ENCODE measurements at regions not wholly inside any gene's neighbourhood (a gene's known extent, or its start where the extent isn't known, plus 50 kb on each side); places are given as distances from the start of the nearest gene placed in this dataset.

GRCh38 chr1:38347446-38348175 lies 301.0 kb upstream of the POU3F1 start:
- H3K79me1 ChIP-seq (replicated peaks; ENCODE audit: low read length, poor library complexity, severe bottlenecking) = no peaks in the 10 kb centered on the region
- no peak overlapping the region for H2AK5ac ChIP-seq (ENCODE audit: low read length, severe bottlenecking)
- no peak overlapping the region for H3K4me2 ChIP-seq (ENCODE audit: low read length, poor library complexity, severe bottlenecking)
- no peak overlapping the region for H2BK5ac ChIP-seq (ENCODE audit: low read depth, low read length, poor library complexity, severe bottlenecking)
- H2BK15ac ChIP-seq (ENCODE audit: low read depth, poor library complexity, severe bottlenecking) = no peak overlapping the region
- H3K23ac ChIP-seq (ENCODE audit: low read length in 2 of 2) = no peak overlapping the region
- H3K36me3 ChIP-seq (ENCODE audit: control insufficient read depth in 1 of 2, insufficient read depth in 2 of 2, low read depth in 1 of 2, low read length in 2 of 2) = no peaks in the 10 kb centered on the region
- no peak overlapping the region for H3K18ac ChIP-seq (ENCODE audit: low read depth in 1 of 2, low read length in 2 of 2)
- no peak overlapping the region for H4K91ac ChIP-seq (ENCODE audit: low read length)
- H3K27ac ChIP-seq (ENCODE audit: low read length, poor library complexity, severe bottlenecking) = no peak overlapping the region
- DNase-seq = no peak
- H3K14ac ChIP-seq (ENCODE audit: low read length in 2 of 2) = no peak overlapping the region
- no peak overlapping the region for H2BK12ac ChIP-seq (ENCODE audit: low read length in 2 of 2)
- WGBS = 53% methylated on average over 3 of the region's 3 CpGs
- H3K9me3 ChIP-seq (ENCODE audit: control insufficient read depth, low read length) = peaks cover 18% of the 10 kb centered on the region
- no peak overlapping the region for H4K8ac ChIP-seq (ENCODE audit: low read length)
- no peak overlapping the region for H2AFZ ChIP-seq (ENCODE audit: low read depth, low read length)
- no peak overlapping the region for H3K9ac ChIP-seq (ENCODE audit: low read length)
- H3K4me1 ChIP-seq (ENCODE audit: control insufficient read depth, insufficient read depth, low read depth, low read length) = no peaks in the 10 kb centered on the region
- no peaks in the 10 kb centered on the region for H3K27me3 ChIP-seq (ENCODE audit: control insufficient read depth in 1 of 2, insufficient read depth in 1 of 2, low read length in 2 of 2)
- no peak overlapping the region for H3K4me3 ChIP-seq (ENCODE audit: insufficient read depth in 1 of 2, low read depth in 1 of 2, low read length in 2 of 2)
- no peak overlapping the region for H2BK120ac ChIP-seq (ENCODE audit: low read depth, low read length)
- no peak overlapping the region for H3K4ac ChIP-seq (ENCODE audit: low read depth in 1 of 2, low read length in 2 of 2)

GRCh38 chr1:38344716-38345115 lies 298.1 kb upstream of the POU3F1 start:
- Histone ChIP-seq H2BK12ac (ENCODE audit: low read length in 2 of 2) (no peak overlapping the region), H2BK5ac (ENCODE audit: low read depth, low read length, poor library complexity, severe bottlenecking) (no peak overlapping the region), H3K4me1 (ENCODE audit: control insufficient read depth, insufficient read depth, low read depth, low read length) (no peaks in the 10 kb centered on the region), H4K8ac (ENCODE audit: low read length) (no peak overlapping the region), H3K79me1 (replicated peaks; ENCODE audit: low read length, poor library complexity, severe bottlenecking) (no peaks in the 10 kb centered on the region), H2BK120ac (ENCODE audit: low read depth, low read length) (no peak overlapping the region), H2AK5ac (ENCODE audit: low read length, severe bottlenecking) (no peak overlapping the region), H3K23ac (ENCODE audit: low read length in 2 of 2) (no peak overlapping the region), H2BK15ac (ENCODE audit: low read depth, poor library complexity, severe bottlenecking) (no peak overlapping the region), H3K4me2 (ENCODE audit: low read length, poor library complexity, severe bottlenecking) (no peak overlapping the region), H3K14ac (ENCODE audit: low read length in 2 of 2) (no peak overlapping the region), H3K4ac (ENCODE audit: low read depth in 1 of 2, low read length in 2 of 2) (no peak overlapping the region), H3K4me3 (ENCODE audit: insufficient read depth in 1 of 2, low read depth in 1 of 2, low read length in 2 of 2) (no peak overlapping the region), H3K9me3 (ENCODE audit: control insufficient read depth, low read length) (peaks cover 13% of the 10 kb centered on the region), H2AFZ (ENCODE audit: low read depth, low read length) (no peak overlapping the region), H3K9ac (ENCODE audit: low read length) (no peak overlapping the region), H3K18ac (ENCODE audit: low read depth in 1 of 2, low read length in 2 of 2) (no peak overlapping the region), H4K91ac (ENCODE audit: low read length) (no peak overlapping the region), H3K27ac (ENCODE audit: low read length, poor library complexity, severe bottlenecking) (no peak overlapping the region), H3K36me3 (ENCODE audit: control insufficient read depth in 1 of 2, insufficient read depth in 2 of 2, low read depth in 1 of 2, low read length in 2 of 2) (no peaks in the 10 kb centered on the region), H3K27me3 (ENCODE audit: control insufficient read depth in 1 of 2, insufficient read depth in 1 of 2, low read length in 2 of 2) (no peaks in the 10 kb centered on the region)
- DNase-seq = no peak
- 57% methylated on average over 2 of the region's 4 CpGs for WGBS

GRCh38 chr1:38341694-38342093 lies 295.1 kb upstream of the POU3F1 start:
- Histone ChIP-seq H2BK15ac (ENCODE audit: low read depth, poor library complexity, severe bottlenecking) (no peak overlapping the region), H2AK5ac (ENCODE audit: low read length, severe bottlenecking) (no peak overlapping the region), H3K4me1 (ENCODE audit: control insufficient read depth, insufficient read depth, low read depth, low read length) (no peaks in the 10 kb centered on the region), H4K8ac (ENCODE audit: low read length) (no peak overlapping the region), H4K91ac (ENCODE audit: low read length) (no peak overlapping the region), H3K14ac (ENCODE audit: low read length in 2 of 2) (no peak overlapping the region), H2BK120ac (ENCODE audit: low read depth, low read length) (no peak overlapping the region), H3K18ac (ENCODE audit: low read depth in 1 of 2, low read length in 2 of 2) (no peak overlapping the region), H3K27me3 (ENCODE audit: control insufficient read depth in 1 of 2, insufficient read depth in 1 of 2, low read length in 2 of 2) (no peaks in the 10 kb centered on the region), H3K23ac (ENCODE audit: low read length in 2 of 2) (peak overlapping the region in 1 of 2 experiments; percentile 60), H3K27ac (ENCODE audit: low read length, poor library complexity, severe bottlenecking) (no peak overlapping the region), H3K9me3 (ENCODE audit: control insufficient read depth, low read length) (peaks cover 6% of the 10 kb centered on the region), H2BK5ac (ENCODE audit: low read depth, low read length, poor library complexity, severe bottlenecking) (no peak overlapping the region), H2BK12ac (ENCODE audit: low read length in 2 of 2) (no peak overlapping the region), H3K4me3 (ENCODE audit: insufficient read depth in 1 of 2, low read depth in 1 of 2, low read length in 2 of 2) (no peak overlapping the region), H2AFZ (ENCODE audit: low read depth, low read length) (no peak overlapping the region), H3K9ac (ENCODE audit: low read length) (no peak overlapping the region), H3K36me3 (ENCODE audit: control insufficient read depth in 1 of 2, insufficient read depth in 2 of 2, low read depth in 1 of 2, low read length in 2 of 2) (no peaks in the 10 kb centered on the region), H3K4me2 (ENCODE audit: low read length, poor library complexity, severe bottlenecking) (no peak overlapping the region), H3K4ac (ENCODE audit: low read depth in 1 of 2, low read length in 2 of 2) (no peak overlapping the region), H3K79me1 (replicated peaks; ENCODE audit: low read length, poor library complexity, severe bottlenecking) (no peaks in the 10 kb centered on the region)
- DNase-seq = no peak
- WGBS = no CpG with 5 or more reads among the region's 4 CpGs

GRCh38 chr1:38340409-38340808 lies 293.8 kb upstream of the POU3F1 start:
- H3K4me2 ChIP-seq (ENCODE audit: low read length, poor library complexity, severe bottlenecking) = no peak overlapping the region
- H3K27me3 ChIP-seq (ENCODE audit: control insufficient read depth in 1 of 2, insufficient read depth in 1 of 2, low read length in 2 of 2) = no peaks in the 10 kb centered on the region
- H3K18ac ChIP-seq (ENCODE audit: low read depth in 1 of 2, low read length in 2 of 2) = no peak overlapping the region
- 72% methylated on average over 5 of the region's 5 CpGs for WGBS
- no peaks in the 10 kb centered on the region for H3K36me3 ChIP-seq (ENCODE audit: control insufficient read depth in 1 of 2, insufficient read depth in 2 of 2, low read depth in 1 of 2, low read length in 2 of 2)
- no peak overlapping the region for H3K14ac ChIP-seq (ENCODE audit: low read length in 2 of 2)
- no peak overlapping the region for H2BK15ac ChIP-seq (ENCODE audit: low read depth, poor library complexity, severe bottlenecking)
- no peak overlapping the region for H3K23ac ChIP-seq (ENCODE audit: low read length in 2 of 2)
- H2AFZ ChIP-seq (ENCODE audit: low read depth, low read length) = no peak overlapping the region
- H3K9ac ChIP-seq (ENCODE audit: low read length) = no peak overlapping the region
- H3K9me3 ChIP-seq (ENCODE audit: control insufficient read depth, low read length) = peaks cover under 1% of the 10 kb centered on the region
- H2BK5ac ChIP-seq (ENCODE audit: low read depth, low read length, poor library complexity, severe bottlenecking) = no peak overlapping the region
- H3K4ac ChIP-seq (ENCODE audit: low read depth in 1 of 2, low read length in 2 of 2) = no peak overlapping the region
- no peak overlapping the region for H2AK5ac ChIP-seq (ENCODE audit: low read length, severe bottlenecking)
- no peaks in the 10 kb centered on the region for H3K4me1 ChIP-seq (ENCODE audit: control insufficient read depth, insufficient read depth, low read depth, low read length)
- H3K27ac ChIP-seq (ENCODE audit: low read length, poor library complexity, severe bottlenecking) = no peak overlapping the region
- H3K79me1 ChIP-seq (replicated peaks; ENCODE audit: low read length, poor library complexity, severe bottlenecking) = no peaks in the 10 kb centered on the region
- no peak overlapping the region for H3K4me3 ChIP-seq (ENCODE audit: insufficient read depth in 1 of 2, low read depth in 1 of 2, low read length in 2 of 2)
- no peak overlapping the region for H4K91ac ChIP-seq (ENCODE audit: low read length)
- H2BK12ac ChIP-seq (ENCODE audit: low read length in 2 of 2) = no peak overlapping the region
- no peak overlapping the region for H4K8ac ChIP-seq (ENCODE audit: low read length)
- DNase-seq = no peak
- no peak overlapping the region for H2BK120ac ChIP-seq (ENCODE audit: low read depth, low read length)

Measured in mesenchymal stem cell (in vitro differentiated cells and primary cell).